Mucosa of descending colon (tissue), 3 donors: ENCODE measurements at regions not wholly inside any gene's neighbourhood (a gene's known extent, or its start where the extent isn't known, plus 50 kb on each side); places are given as distances from the start of the nearest gene placed in this dataset.
A peak's percentile ranks its signal among the peaks of the same experiment; 100 is the strongest.

ENCODE experiments used
- ATAC-seq: fragments of 200-7000 bp; cut with Tn5 transposase; one replicate; pipeline ENCODE4 v1.9.1; 2020; ENCODE audit warnings: mild to moderate bottlenecking, moderate library complexity
- DNase-seq, 3 donors: peaks; one replicate each; pipeline ENCODE4 v3.0.0-alpha.2; 2020
- H3K36me3 ChIP-seq: fragments of 200-600 bp; one replicate; pipeline ENCODE4 v1.8.0; 2021; ENCODE audit warnings: low read depth, mild to moderate bottlenecking
- H3K4me1 ChIP-seq: fragments of 200-600 bp; one replicate; pipeline ENCODE4 v1.8.0; 2021; ENCODE audit warnings: low read depth, mild to moderate bottlenecking
- H3K4me3 ChIP-seq: fragments of 200-600 bp; one replicate; pipeline ENCODE4 v1.8.0; 2021; ENCODE audit warnings: mild to moderate bottlenecking
- H3K9me3 ChIP-seq: fragments of 200-600 bp; one replicate; pipeline ENCODE4 v1.8.0; 2021; ENCODE audit warnings: mild to moderate bottlenecking
- intact Hi-C, 2 donors: fragments of 100-400 bp; cut with DNase I in 1 of 2; cut with micrococcal nuclease in 1 of 2; formaldehyde crosslinking; loops; one replicate each; pipeline versions ENCODE4 v1.11.0 to v1.11.1; 2022; cut with DNase I, micrococcal nuclease
- TF ChIP-seq, protein P1 (sequence below): fragments of 200-600 bp; IDR thresholded peaks from one replicate; pipeline ENCODE4 v1.8.0; 2022; ENCODE audit warnings: antibody characterized with exemption, mild to moderate bottlenecking
- donor health status: DM: no; HTN: no; CAD: no; lungs with moderate emphysema.
- donor health status: DM: no; HTN: no; CAD: no.
- donor health status: DM: no; HTN: yes; CAD: no.

DNA sequence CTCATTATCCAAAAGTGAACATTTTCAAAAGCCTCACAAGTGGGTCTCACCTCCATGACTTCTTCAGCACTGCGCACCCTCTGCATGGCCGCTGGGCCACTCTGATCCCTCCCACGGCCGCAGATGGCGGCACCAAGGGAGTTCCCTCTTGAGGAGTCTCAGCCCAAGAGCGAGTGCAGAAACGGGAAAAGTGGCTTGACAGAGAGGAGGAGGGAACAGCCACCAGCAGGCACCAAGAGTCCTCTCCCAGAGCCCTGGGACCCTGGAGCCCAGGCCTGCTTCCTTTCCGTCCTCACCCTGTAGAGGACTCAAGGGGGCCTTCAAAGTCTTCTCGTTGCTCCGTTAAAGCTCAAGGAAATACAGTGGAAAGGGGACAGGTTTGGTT is 230.2 kb upstream of the DIO3 start:
- TF ChIP-seq, protein P1, sequence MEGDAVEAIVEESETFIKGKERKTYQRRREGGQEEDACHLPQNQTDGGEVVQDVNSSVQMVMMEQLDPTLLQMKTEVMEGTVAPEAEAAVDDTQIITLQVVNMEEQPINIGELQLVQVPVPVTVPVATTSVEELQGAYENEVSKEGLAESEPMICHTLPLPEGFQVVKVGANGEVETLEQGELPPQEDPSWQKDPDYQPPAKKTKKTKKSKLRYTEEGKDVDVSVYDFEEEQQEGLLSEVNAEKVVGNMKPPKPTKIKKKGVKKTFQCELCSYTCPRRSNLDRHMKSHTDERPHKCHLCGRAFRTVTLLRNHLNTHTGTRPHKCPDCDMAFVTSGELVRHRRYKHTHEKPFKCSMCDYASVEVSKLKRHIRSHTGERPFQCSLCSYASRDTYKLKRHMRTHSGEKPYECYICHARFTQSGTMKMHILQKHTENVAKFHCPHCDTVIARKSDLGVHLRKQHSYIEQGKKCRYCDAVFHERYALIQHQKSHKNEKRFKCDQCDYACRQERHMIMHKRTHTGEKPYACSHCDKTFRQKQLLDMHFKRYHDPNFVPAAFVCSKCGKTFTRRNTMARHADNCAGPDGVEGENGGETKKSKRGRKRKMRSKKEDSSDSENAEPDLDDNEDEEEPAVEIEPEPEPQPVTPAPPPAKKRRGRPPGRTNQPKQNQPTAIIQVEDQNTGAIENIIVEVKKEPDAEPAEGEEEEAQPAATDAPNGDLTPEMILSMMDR: no peak
- ATAC-seq: no peak
- H3K9me3 ChIP-seq: no peaks in the 10 kb centered on the region
- H3K4me1 ChIP-seq: no peaks in the 10 kb centered on the region
- intact Hi-C loops: no loop called here
- no peak for DNase-seq
- H3K36me3 ChIP-seq: no peaks in the 10 kb centered on the region
- H3K4me3 ChIP-seq: no peak overlapping the region

DNA sequence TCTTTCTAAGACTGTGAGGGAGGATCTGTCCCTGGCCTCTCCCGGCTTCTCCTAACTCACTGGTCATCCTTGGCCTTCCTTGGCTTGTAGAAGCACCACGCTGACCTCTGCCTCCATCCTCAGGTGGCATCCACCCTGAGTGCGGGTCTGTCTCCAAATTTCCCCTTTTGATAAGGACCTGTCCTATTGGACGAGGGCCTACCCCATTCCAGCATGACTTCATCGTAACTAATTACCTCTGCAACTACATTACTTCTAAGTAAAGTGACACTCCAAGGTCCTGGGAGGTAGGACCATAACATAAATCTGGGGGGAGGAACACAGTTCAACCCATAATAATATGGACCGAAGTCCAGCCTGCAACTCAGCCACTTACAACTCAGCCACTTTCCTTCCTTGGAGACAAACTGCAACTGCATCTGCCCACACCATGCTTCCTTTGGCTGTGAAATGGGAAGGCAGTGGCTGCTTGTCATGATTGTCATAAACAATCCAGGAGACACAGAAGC is 229.6 kb upstream of the DIO3 start:
- Histone ChIP-seq H3K4me3 (no peak overlapping the region), H3K36me3 (no peaks in the 10 kb centered on the region), H3K9me3 (no peaks in the 10 kb centered on the region), H3K4me1 (no peaks in the 10 kb centered on the region)
- intact Hi-C loops: no loop called here
- TF ChIP-seq, protein P1: no peak
- ATAC-seq (peak; percentile 31), DNase-seq (no peak)

DNA sequence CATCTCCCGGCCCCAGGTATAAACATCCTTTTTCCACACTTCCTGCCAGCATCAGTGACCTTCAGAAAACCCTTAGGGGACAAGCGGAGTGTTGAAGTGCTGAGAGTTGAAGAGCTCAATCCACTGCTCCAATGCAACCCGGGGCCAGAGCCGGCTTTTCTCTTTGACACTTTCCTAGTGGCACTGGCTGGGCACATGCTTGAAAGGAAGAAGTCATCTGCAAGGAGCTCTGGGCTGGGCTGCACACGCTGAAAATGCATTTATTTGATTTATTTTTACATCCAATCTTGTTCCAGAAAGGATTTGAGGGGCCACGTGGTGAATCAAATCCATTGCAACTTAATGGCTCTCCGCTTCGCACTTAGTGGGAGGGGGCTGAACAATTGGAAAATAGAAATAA is 229.0 kb upstream of the DIO3 start:
- intact Hi-C loops: no loop called here

DNA sequence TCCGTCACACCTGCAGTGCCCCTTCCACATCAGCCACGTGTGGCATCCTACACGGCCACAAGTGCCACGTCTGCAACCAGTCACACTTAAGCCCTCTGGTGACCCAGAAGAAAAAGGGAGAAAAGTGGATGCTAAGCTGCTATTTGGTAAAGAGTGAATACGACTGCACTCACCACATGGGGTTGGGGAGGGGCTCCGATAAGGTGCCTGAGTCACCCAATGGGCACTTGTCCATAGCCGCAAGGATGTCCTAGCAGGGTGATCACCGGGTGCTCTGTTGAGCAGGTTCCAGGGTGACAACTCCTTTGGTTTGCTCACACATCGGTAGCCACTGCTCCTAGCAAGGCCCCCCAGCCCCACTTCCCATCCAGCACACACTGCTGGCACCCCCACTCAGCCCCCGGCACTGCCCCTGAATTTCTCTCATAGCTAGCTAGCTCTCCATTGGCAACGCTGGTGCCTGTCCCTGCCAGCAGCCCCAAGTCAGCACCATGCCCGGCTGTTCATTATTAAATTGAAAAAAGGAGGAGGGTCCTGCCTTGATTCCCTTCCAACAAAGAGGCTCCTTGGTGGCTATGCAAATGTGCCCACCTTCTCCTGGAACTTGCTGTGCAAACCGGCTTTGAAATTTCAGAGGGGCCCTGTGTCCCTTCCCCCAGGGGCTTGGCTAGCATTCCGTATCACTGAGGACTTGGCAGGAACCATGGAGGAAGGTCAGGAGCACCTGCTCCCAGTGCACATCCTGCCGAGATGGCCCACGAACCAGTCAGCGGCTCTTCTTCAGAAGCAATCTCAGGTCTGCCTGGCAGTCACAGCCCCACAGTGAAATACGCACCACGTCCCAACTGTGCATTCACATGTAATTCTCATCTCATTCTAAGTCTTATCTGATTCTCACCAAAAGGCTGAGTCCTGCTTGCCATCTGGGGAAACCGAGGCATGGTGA is 227.7 kb upstream of the DIO3 start:
- Histone ChIP-seq H3K36me3 (no peaks in the 10 kb centered on the region), H3K4me3 (no peak overlapping the region), H3K9me3 (no peaks in the 10 kb centered on the region), H3K4me1 (no peaks in the 10 kb centered on the region)
- ATAC-seq (no peak), DNase-seq (no peak)
- intact Hi-C loops: no loop called here
- TF ChIP-seq, protein P1: no peak

More for the DNA sequence above, 229.0 kb upstream of the DIO3 start:
- no peaks in the 10 kb centered on the region for H3K4me1 ChIP-seq
- H3K4me3 ChIP-seq: no peak overlapping the region
- ATAC-seq (no peak), DNase-seq (no peak)
- no peaks in the 10 kb centered on the region for H3K9me3 ChIP-seq
- no peaks in the 10 kb centered on the region for H3K36me3 ChIP-seq
- TF ChIP-seq, protein P1: no peak

DNA sequence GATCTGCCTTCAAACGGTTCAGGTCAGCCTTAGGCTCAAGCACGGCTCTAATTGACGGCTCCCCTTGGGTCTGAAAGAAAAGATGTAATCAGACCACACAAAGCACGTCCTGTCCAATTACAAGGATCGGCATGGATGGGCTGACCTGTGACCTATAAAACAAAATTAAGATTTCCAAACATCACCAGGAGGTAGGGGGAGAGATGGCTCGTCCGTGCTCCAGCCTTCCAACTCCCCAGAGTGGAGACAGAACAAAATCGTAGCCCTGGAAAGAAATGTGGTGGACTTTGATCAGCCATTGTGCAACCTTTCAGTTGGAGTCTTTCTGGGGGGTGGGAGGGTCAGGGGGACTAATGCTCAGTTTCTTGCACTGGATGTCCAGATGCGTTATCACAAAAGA is 226.6 kb upstream of the DIO3 start:
- DNase-seq: no peak
- ATAC-seq: no peak

More for the DNA sequence above, 226.6 kb upstream of the DIO3 start:
- H3K36me3 ChIP-seq: no peaks in the 10 kb centered on the region
- H3K4me1 ChIP-seq: no peaks in the 10 kb centered on the region
- TF ChIP-seq, protein P1: no peak
- no peak overlapping the region for H3K4me3 ChIP-seq
- H3K9me3 ChIP-seq: no peaks in the 10 kb centered on the region
- intact Hi-C loops: no loop called here
